ENCODE measurements at regions not wholly inside any gene's neighbourhood (a gene's known extent, or its start where the extent isn't known, plus 50 kb on each side); places are given as distances from the start of the nearest gene placed in this dataset.

DNA sequence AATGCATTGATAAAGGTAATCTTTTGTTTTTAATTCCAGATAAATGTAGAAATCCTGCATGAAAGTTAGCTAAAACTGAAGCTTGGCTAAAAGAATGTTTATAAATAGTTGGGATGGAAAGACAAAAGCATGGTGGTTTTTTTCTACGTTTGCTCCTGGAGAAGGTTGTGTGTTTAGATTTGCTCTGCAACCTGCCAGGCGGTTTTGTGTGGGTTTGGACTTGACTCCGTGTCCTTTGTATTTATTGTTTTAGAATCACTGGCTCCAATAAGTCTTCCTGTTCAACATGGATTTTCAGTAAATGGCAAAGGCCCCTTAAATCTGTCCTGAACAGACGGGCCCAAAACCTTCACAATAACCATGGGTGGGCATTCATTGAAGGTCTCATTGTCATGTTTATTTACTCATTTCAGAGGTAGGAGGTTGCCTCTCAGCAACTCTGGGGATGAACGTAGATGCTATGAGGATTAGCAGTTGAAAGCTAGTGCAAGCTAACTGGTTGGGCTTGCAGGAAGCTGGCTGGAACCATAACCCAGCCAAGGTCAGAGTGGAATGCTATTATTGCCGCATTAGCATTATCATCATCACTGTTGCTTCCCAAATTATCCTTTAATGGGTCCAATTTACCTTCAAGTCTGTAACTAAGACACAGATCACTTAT, 60.6 kb upstream of the ADAMTS9 start:
- DNase-seq (ENCODE audit: low spot score) = no peak

- DNase-seq (ENCODE audit: low spot score) = no peak
These were observed 59.9 kb upstream of the ADAMTS9 start for GRCh38 chr3:64747679-64748078.

GRCh38 chr3:64743887-64744243, 56.1 kb upstream of the ADAMTS9 start:
- no peak for DNase-seq (ENCODE audit: low spot score)

- DNase-seq (ENCODE audit: low spot score) = no peak
These were observed 55.5 kb upstream of the ADAMTS9 start for GRCh38 chr3:64743156-64743886.

GRCh38 chr3:64741341-64741740, 53.5 kb upstream of the ADAMTS9 start:
- DNase-seq (ENCODE audit: low spot score) = no peak

DNA sequence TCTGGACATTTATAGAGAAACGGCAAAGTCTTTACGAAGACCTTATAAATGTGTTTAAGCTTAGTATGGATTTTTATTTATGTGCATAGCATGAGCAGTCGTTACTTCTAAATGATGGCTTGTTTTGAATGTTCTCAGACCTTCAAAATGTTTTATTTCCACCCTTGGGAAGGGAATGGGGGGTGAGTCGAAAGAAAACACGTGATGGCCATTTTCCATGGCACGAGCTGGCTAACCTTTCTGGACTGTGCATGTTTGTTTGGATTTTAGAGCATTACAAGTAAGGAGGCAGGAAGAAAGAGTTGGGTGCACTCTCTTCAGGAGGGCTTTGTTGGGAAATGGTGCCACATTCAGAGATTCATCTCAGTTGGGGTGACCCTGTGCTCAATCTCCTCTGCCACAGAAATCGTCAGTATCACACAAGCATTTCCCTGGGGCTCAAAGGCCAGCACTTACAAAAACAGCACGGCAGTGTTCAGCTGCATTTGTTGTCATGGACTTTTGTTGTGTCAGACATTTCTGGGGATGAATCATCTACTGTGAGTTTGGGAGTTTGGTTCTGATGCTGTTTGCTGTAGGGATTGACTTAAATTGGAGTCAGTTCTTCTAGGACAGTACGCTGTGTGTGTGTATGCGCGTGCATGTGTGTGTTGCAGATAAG, 52.3 kb upstream of the ADAMTS9 start:
- DNase-seq (ENCODE audit: low spot score) = peak; percentile 59

All from AG08395 (cell line).